HG02870 (cell line): ENCODE measurements at regions not wholly inside any gene's neighbourhood (a gene's known extent, or its start where the extent isn't known, plus 50 kb on each side); places are given as distances from the start of the nearest gene placed in this dataset.

Experiments
- ATAC-seq: cut with Tn5 transposase; IDR thresholded peaks from one replicate; pipeline ENCODE4 v1.9.1; 2021; ENCODE audit warnings: mild to moderate bottlenecking, moderate library complexity; ENCODE audit not compliant: unreplicated experiment

DNA sequence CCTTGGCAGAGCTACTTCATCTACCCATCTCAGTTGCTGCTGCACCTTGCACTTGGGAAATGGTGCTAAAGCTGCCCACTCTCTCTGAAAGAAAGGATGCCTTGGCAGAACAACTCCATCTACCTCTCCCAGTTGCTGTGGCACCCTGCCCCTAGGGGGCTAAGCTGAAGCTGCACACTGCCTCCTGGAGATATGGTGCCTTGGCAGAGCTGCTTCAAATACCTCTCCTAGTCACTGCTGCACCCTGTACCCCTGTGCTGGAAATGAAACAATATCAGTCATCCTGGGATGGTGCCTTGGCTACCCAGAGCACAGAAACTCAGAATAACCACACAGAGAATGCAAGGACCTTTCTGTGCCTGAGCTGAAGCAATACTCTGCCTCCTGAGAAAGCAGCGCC is 615.8 kb downstream of the DIAPH3 start:
- no peak for ATAC-seq

DNA sequence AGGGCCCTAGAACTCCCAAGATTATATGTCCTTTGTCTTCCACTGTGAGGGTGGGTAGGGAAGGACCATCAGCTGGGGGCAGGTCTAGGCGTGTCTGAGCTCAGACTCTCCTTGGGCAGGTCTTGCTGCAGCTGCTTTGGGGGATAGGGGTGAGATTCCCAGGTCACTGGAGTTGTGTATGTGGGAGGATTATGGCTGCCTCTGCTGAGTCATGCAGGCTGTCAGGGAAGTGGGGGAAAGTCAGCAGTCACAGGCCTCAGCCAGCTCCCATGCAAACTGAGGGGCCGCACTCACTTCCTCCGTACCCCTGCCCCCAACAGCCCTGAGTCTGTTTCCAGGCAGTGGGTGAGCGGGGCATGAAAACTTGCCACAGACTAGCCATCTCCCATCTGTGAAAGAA is 600.8 kb downstream of the DIAPH3 start:
- no peak for ATAC-seq

DNA sequence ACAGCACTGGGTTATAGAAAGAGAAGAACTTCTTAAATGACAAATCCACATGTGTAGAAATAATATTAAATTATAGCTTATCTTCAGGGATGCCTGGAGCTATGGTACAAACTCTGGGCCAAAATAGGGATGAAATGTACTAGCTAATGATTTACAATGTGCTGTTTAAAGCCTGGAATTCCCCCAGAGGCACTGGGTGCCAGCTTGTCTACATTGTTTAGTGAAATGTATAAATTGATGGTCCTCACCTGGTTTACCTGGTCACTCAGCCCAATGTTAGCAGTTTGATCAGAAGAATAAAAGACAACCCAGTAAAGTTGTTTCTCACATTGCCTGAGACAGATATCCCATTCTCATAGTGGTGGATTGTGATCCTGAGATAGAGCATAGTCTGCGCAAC is 597.2 kb downstream of the DIAPH3 start:
- ATAC-seq: no peak

DNA sequence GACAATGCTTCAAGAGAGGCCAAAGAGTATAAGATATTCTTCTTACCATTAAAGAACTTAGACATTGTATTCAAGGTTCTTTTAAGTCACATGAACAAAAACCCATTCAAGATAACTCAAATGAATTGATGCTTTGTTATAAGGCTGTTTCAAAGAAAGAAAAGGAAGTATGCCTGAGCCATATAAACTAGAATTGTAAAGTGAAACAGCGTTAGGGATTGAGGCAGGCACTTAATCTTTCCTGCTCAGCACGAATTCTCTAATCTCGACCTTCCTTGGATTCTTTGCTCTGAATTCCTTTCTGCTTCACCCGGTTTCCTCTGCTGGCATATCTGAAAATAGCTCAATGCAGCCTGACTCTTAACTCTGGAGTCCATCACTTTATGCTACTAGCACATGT is 595.4 kb downstream of the DIAPH3 start:
- no peak for ATAC-seq

DNA sequence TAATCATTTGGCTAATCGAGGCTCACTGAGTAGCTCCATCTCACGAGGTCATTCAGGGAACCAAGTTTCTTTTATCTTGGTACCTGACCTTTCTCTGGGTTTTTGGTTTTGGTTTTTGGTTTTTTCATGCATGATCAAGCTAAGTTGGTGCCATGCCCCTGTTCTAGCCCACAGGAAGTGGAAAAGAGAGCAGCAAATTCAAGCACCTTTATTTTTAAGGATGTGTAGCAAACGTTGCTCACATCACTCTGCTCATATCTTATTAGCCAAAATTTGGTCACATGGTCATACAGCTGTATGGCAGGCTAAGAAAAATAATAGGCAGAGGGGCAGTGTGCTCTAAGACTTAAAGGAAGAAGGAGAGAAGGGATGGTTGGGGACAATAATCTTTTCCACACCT is 593.5 kb downstream of the DIAPH3 start:
- ATAC-seq: no peak

DNA sequence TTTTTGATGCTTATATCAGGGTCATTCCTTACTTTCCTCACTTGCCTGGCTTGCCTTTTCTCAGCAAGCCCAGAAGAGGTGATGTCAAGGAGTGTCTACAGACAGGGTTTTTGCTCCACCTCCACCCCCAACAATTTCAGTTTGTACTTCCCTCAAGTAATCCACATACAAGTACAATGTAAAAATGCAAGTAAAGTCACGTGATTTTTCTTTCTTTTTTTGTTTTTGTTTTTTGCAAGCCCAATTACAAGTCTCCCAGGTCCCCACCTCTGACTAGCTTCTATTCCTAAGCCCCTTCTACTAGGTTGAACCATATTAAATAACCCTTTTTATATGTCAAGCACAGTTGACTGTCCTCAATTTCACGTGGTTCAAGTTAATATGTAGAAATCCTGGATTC is 579.6 kb downstream of the DIAPH3 start:
- no peak for ATAC-seq

DNA sequence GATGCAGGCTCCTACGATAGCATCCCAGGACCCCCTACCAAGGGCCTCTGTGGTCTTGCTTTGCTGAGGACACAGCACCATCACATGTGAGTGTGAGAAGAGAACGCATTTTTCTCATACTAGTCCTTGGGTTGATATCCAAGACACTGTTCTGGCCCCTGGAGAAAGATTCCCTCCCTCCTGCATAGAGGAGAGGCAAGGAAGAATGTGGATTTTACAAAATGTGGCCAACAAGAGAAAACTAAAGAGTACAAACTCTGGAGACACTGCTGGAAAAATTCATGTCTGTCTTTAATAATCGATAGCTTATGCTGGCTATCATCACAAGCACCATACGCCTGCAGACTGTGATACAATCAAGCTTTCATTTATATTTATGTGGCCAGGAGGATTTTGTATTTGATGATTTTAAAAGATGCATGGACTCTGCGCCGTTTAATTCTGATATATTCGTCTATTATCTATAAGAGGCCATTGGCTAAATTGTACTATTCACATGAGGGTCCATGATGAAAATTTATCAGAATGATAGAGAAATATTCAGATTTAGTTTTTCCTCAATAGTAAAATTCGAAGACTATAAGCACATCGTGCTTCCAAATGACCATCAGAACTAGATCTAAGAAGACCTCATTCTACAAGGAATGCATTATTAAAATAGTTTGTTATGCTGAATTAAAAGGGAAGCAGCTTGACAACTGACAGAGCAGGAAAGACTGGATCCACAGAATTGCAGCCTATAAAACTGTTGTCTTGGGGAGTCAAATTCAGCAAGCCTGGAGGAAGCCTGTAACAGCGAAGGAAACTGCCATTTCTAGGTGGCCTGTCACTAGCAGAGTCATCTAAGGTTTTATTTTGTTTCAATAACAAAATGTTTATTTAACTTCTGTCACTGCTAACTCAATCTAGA is 578.7 kb downstream of the DIAPH3 start:
- no peak for ATAC-seq

DNA sequence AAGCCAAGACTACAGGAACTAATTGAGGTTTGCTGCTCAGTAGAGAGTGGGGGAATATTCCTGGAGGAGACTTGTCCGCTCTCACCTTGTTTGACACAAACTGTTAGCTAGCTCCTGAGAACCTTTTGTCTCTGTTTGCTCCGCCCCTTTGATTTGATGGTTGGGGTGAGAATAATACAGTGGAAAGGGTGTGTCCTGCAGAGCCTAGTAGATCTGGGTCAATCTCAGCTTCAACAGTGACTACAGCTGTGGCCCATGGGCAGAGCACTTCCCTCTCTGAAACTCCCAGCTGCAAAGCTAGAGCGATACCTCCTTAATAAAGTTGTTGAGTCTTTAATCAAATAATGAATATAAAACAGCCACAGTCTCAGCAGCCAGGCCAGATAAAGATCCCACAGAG is 576.7 kb downstream of the DIAPH3 start:
- ATAC-seq: no peak

DNA sequence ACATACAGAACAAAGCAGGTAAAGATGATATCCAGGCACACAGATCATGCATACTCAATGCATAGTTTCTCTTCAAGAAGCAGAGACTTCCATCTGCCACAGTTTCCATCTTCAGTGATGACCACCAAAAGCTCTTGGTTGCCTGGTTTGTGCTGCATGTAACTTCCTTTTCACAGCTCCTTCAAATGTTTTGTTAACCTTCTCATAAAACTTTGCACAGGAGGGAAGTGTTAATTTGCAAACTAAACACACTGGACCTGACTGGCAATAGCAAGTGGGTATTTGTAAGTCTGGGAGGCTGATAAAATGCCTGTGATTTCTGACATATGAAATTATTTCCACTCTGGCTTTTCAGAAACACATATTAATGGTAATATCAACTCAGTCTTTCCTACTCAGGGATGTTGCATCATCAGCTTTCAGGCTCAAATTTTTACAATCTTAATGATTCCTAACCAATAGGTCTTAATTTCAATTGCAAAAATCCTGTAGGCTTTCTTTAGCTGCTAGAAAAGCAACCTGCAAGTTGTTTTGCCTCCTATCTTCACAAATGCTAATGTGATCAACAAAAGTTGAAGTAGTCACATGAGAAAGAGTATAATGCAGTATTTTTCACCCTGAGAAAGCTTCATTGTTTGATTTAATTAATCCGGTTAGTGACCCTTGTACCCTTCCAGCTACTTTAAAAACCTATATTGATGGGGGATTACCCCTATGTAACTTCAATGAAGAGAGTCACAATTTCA is 575.6 kb downstream of the DIAPH3 start:
- ATAC-seq: no peak

DNA sequence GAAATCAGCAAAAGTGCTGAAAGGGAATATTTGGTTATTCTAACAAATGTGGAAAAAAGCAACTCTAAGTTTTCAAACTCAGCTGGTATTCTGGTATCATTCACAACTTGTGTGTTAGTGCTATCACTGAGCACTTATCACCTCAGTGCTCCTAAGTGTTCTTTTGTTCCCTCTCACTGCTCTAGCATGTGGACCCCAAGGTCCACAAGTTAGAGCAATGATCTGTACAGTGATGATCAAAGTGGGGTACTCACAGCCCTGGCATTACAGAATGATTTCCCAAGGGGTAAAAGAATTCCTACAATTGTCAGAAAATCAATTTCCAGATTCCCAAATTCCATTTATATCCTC is 575.0 kb downstream of the DIAPH3 start:
- no peak for ATAC-seq

DNA sequence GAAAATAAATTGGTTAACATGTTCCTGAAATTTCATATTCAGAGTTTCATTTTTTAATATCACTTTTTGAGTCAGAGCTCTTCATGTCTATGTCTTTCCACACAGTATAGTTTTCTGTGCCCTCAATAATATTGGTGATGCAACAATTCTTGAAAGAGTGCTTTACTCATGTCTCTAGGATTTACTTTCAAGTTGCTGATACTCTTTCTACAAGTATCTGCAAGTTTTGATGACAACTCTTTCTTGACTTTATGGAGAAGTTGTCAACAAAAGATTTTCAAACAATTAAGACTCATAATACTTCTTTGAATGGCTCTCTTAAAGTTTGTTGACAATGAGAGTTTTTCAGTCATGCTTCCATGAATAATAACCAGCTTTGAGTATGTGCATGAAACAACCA is 561.7 kb downstream of the DIAPH3 start:
- ATAC-seq: no peak

DNA sequence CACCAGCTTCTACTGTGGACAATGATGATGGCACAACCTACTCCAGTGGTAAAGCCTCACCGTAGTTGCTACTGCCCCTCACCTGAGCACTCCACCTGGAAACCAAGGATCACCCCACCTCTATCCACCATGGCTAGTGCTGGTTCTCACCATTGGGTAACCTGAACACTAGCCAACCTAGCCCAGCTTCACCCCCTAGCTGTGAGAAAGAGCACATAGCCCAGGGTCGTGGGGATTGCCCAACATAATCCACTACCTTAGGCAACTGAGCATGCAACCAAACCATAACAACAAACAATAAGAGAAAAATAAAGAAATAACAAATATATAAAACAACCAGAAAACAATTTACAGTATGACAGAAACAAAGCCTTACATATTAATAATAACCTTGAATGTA is 560.1 kb downstream of the DIAPH3 start:
- no peak for ATAC-seq

DNA sequence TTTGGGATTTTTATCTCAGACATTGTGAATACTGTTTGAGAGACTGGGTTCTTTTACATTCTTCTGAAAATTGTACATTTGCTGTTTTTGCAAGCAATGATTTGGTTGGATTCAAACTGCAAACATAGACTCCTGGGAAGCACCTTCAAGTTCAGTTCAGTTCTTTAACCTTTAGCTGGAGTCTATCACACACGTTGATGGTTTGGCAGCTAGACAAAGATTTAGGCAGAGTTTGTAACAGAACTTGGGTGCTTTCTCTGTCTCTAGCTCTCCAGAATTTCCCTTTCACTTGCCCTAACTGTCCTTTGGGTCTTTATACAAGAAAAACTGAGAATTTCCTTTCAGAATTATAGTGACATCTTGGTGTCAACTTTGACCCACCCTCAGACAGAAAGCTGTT is 556.6 kb downstream of the DIAPH3 start:
- ATAC-seq: no peak

DNA sequence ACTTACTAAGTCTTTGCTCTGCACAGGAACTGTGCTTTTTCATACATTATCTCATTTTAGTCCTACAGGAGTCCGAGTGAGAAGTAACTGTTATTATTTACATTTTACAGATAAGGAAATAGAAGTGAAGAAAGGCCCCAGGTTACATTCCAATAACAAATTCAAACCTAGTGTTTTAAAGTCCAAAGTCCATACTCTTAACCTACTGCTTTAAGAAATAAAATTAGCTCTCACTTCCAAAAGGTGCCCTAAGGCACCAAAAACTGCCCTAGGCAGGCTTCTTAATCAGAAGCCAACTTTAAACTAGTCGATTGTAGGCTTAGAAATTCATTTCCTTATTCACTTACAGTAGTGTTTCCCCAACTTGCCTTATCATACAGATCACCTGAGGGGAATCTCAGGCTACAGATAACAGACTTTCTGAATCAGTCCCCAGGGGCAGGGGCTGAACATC is 555.9 kb downstream of the DIAPH3 start:
- no peak for ATAC-seq

DNA sequence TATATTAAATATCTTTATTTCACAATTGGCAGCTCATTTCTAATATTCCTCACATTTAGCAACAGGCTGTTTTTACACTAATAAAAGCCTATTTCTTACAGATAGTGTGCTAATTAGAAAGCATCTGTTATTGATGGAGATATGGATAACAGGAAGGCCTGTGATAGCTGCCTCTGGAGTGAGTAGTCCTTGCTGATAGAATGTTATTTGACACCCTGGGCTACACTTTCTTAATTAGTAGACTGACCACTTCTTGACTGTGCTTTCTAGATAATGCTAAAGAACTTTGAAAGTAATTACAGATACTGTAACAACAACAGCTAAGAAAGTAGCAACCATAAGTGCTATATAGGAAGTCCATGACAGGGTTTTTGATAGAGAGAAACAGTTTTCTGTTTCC is 554.3 kb downstream of the DIAPH3 start:
- no peak for ATAC-seq
